ENCODE measurements at regions not wholly inside any gene's neighbourhood (a gene's known extent, or its start where the extent isn't known, plus 50 kb on each side); places are given as distances from the start of the nearest gene placed in this dataset.

DNA sequence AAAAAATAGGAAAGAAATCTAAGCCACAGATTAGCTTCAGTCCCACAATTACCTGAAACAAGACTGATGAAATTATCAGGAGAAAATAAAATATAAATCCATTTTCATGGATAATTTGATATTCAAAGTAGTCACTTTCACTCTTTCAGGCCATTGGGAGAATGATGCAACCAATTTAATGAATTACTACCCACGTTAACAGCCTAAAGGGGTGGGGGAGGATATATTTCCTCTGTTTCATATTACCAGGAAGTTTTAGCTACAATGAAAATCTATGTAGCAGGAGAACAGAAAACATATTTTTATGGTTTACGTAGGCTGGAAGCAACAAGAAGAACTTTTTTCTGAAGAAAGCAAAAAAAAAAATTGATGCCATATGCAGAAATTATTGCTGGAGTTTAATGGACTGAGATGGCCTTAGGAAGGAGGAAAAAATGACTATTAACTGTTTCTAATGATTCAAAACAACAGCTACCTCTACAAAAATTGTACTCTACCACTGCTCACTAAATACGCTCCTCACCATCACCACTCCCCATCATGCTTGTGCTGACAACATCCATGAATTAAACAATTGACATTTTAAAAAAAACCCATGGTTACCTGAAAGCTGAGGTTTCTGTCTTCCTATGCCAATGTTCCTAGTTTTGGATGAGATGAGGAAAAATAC is 100.9 kb downstream of the CXXC4 start:
- H3K36me3 ChIP-seq (ENCODE audit: control insufficient read depth in 2 of 2, insufficient read depth in 2 of 2, low read length in 2 of 2): no peaks in the 10 kb centered on the region
- H3K9me3 ChIP-seq (ENCODE audit: control insufficient read depth in 2 of 2, low read length in 2 of 2): no peaks in the 10 kb centered on the region
- no peak overlapping the region for H3K9ac ChIP-seq (ENCODE audit: low read length in 2 of 2)
- no peak overlapping the region for H3K27ac ChIP-seq (ENCODE audit: low read length)
- no peaks in the 10 kb centered on the region for H3K4me1 ChIP-seq (ENCODE audit: control insufficient read depth, insufficient read depth, low read length)
- H3K4me3 ChIP-seq (ENCODE audit: low read length in 2 of 2): peak overlapping the region in 1 of 2 donors; percentile 0
- no peaks in the 10 kb centered on the region for H3K27me3 ChIP-seq (ENCODE audit: control insufficient read depth in 1 of 2, insufficient read depth in 2 of 2, low read length in 2 of 2)

DNA sequence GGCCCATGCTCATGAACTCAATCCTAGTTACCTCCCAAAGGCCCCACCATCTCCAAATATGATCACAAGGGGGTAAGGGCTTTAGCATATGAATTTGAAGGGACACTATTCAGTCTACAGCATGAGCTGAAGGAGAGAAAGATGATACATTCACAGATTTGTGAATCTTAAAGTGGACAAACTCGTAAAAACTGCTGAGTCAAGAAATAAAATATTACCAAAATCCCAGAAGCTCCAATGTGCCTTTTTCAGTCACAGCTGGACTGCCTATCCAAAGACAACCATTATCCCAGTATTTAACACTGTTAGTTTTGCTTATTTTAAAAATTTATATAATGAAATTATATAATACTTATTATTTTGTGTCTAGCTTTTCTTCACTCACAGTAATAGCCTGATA is 109.0 kb downstream of the CXXC4 start:
- Histone ChIP-seq H3K9me3 (ENCODE audit: control insufficient read depth in 2 of 2, low read length in 2 of 2) (no peaks in the 10 kb centered on the region), H3K4me3 (ENCODE audit: low read length in 2 of 2) (no peak overlapping the region), H3K9ac (ENCODE audit: low read length in 2 of 2) (no peak overlapping the region), H3K4me1 (ENCODE audit: control insufficient read depth, insufficient read depth, low read length) (no peaks in the 10 kb centered on the region), H3K36me3 (ENCODE audit: control insufficient read depth in 2 of 2, insufficient read depth in 2 of 2, low read length in 2 of 2) (no peaks in the 10 kb centered on the region), H3K27me3 (ENCODE audit: control insufficient read depth in 1 of 2, insufficient read depth in 2 of 2, low read length in 2 of 2) (no peaks in the 10 kb centered on the region), H3K27ac (ENCODE audit: low read length) (no peak overlapping the region)

DNA sequence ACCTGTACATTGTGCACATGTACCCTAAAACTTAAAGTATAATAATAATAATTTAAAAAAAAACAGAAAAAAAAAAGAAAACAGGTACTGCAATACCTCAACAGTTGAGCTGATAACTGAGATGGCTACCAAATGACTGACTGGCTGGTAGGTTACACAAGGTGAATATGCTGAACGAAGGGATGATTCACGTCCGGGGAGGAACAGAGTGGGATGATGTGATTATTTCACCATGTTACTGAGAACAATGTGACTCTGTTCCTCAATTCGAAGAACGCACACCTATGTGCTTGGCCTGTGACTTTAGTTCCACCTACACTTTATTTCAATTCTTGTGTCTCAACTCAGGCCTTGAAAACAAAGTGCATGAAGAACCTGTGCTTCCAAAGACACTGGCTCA is 111.7 kb downstream of the CXXC4 start:
- H3K4me1 ChIP-seq (ENCODE audit: control insufficient read depth, insufficient read depth, low read length): no peaks in the 10 kb centered on the region
- no peak overlapping the region for H3K9ac ChIP-seq (ENCODE audit: low read length in 2 of 2)
- no peak overlapping the region for H3K27ac ChIP-seq (ENCODE audit: low read length)
- peaks cover 0 to 2% of the 10 kb centered on the region in 2 donors for H3K9me3 ChIP-seq (ENCODE audit: control insufficient read depth in 2 of 2, low read length in 2 of 2)
- no peaks in the 10 kb centered on the region for H3K36me3 ChIP-seq (ENCODE audit: control insufficient read depth in 2 of 2, insufficient read depth in 2 of 2, low read length in 2 of 2)
- no peak overlapping the region for H3K4me3 ChIP-seq (ENCODE audit: low read length in 2 of 2)
- H3K27me3 ChIP-seq (ENCODE audit: control insufficient read depth in 1 of 2, insufficient read depth in 2 of 2, low read length in 2 of 2): no peaks in the 10 kb centered on the region

DNA sequence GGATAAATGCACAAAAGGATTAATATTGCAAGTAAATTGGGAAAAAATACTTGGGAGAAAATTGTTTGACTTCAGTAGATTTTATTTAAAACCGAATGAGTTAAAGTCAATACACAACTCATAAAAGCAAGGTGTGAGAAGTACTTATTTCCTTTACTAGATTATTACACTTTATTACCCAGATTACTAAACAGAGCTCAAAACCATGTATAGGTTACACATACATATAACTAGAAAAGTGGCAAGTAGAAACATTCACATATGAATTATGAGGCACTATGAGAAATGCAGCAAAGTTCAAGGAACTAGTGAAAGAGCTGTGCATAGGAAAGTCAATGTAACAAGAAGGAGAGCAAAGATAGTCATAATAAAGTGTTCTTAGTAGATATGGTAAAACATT is 113.0 kb downstream of the CXXC4 start:
- Histone ChIP-seq H3K36me3 (ENCODE audit: control insufficient read depth in 2 of 2, insufficient read depth in 2 of 2, low read length in 2 of 2) (no peaks in the 10 kb centered on the region), H3K9me3 (ENCODE audit: control insufficient read depth in 2 of 2, low read length in 2 of 2) (peaks cover 0 to 2% of the 10 kb centered on the region in 2 donors), H3K27me3 (ENCODE audit: control insufficient read depth in 1 of 2, insufficient read depth in 2 of 2, low read length in 2 of 2) (no peaks in the 10 kb centered on the region), H3K27ac (ENCODE audit: low read length) (no peak overlapping the region), H3K4me3 (ENCODE audit: low read length in 2 of 2) (no peak overlapping the region), H3K9ac (ENCODE audit: low read length in 2 of 2) (no peak overlapping the region), H3K4me1 (ENCODE audit: control insufficient read depth, insufficient read depth, low read length) (no peaks in the 10 kb centered on the region)

DNA sequence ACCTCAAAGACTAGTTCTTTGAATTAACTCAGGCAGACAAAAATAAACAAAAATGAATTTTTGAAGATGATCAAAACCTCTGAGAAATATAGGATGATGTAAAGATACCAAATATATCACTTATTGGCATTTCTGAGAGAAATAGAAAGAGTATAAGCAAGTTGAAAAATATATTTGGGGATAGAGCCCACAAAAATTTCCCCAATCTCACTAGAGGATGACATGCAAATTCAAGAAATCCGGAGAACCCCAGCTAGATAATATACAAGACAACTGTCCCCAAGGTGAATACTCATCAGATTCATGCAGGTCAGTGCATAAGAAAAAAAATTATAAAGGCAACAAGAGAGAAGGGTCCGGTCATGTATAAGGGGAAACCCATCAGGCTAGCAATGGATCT is 129.1 kb downstream of the CXXC4 start:
- no peaks in the 10 kb centered on the region for H3K27me3 ChIP-seq (ENCODE audit: control insufficient read depth in 1 of 2, insufficient read depth in 2 of 2, low read length in 2 of 2)
- no peak overlapping the region for H3K4me3 ChIP-seq (ENCODE audit: low read length in 2 of 2)
- H3K27ac ChIP-seq (ENCODE audit: low read length): no peak overlapping the region
- H3K9ac ChIP-seq (ENCODE audit: low read length in 2 of 2): no peak overlapping the region
- H3K36me3 ChIP-seq (ENCODE audit: control insufficient read depth in 2 of 2, insufficient read depth in 2 of 2, low read length in 2 of 2): no peaks in the 10 kb centered on the region
- H3K9me3 ChIP-seq (ENCODE audit: control insufficient read depth in 2 of 2, low read length in 2 of 2): peaks cover 0 to 4% of the 10 kb centered on the region in 2 donors
- no peaks in the 10 kb centered on the region for H3K4me1 ChIP-seq (ENCODE audit: control insufficient read depth, insufficient read depth, low read length)

DNA sequence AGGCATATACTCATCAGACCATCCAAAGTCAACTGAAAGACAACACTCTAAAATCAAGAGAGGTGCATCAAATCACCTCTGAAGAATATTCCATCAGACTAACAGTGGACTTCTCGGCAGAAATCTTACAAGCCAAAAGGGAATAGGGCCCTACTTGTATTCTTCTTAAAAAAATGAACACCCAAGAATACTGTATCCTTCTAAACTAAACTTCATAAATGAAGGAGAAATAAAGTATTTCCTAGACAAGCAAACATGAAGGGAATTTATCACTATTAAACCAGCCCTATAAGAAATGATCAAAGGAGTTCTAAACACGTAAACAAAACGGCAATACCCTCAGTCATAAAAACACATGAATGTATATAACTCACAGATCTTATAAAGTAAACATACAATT is 141.2 kb downstream of the CXXC4 start:
- no peak overlapping the region for H3K9ac ChIP-seq (ENCODE audit: low read length in 2 of 2)
- no peaks in the 10 kb centered on the region for H3K4me1 ChIP-seq (ENCODE audit: control insufficient read depth, insufficient read depth, low read length)
- peaks cover 0 to 9% of the 10 kb centered on the region in 2 donors for H3K9me3 ChIP-seq (ENCODE audit: control insufficient read depth in 2 of 2, low read length in 2 of 2)
- no peaks in the 10 kb centered on the region for H3K27me3 ChIP-seq (ENCODE audit: control insufficient read depth in 1 of 2, insufficient read depth in 2 of 2, low read length in 2 of 2)
- H3K27ac ChIP-seq (ENCODE audit: low read length): no peak overlapping the region
- no peak overlapping the region for H3K4me3 ChIP-seq (ENCODE audit: low read length in 2 of 2)
- H3K36me3 ChIP-seq (ENCODE audit: control insufficient read depth in 2 of 2, insufficient read depth in 2 of 2, low read length in 2 of 2): no peaks in the 10 kb centered on the region

DNA sequence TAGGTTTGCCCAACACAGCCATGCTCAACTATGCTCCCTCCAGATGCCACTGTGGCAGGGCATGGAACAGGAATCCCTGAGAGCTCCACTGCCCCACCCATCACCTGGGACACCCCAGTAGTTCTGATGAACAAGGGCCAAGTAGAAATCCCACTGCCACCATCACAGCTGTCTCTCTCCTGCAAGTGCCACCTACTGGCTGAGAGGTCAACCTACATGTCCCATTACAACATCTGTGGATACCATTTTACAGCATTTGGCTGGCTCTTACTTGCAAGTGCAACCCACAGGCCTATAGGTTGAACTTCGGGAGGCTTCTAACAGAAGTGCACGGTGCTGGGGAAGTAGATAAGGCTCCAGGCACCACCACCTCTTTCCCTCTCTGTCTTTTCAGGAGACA is 142.5 kb downstream of the CXXC4 start:
- Histone ChIP-seq H3K27me3 (ENCODE audit: control insufficient read depth in 1 of 2, insufficient read depth in 2 of 2, low read length in 2 of 2) (no peaks in the 10 kb centered on the region), H3K9ac (ENCODE audit: low read length in 2 of 2) (no peak overlapping the region), H3K4me3 (ENCODE audit: low read length in 2 of 2) (no peak overlapping the region), H3K9me3 (ENCODE audit: control insufficient read depth in 2 of 2, low read length in 2 of 2) (peaks cover 0 to 9% of the 10 kb centered on the region in 2 donors), H3K4me1 (ENCODE audit: control insufficient read depth, insufficient read depth, low read length) (no peaks in the 10 kb centered on the region), H3K36me3 (ENCODE audit: control insufficient read depth in 2 of 2, insufficient read depth in 2 of 2, low read length in 2 of 2) (no peaks in the 10 kb centered on the region), H3K27ac (ENCODE audit: low read length) (no peak overlapping the region)

DNA sequence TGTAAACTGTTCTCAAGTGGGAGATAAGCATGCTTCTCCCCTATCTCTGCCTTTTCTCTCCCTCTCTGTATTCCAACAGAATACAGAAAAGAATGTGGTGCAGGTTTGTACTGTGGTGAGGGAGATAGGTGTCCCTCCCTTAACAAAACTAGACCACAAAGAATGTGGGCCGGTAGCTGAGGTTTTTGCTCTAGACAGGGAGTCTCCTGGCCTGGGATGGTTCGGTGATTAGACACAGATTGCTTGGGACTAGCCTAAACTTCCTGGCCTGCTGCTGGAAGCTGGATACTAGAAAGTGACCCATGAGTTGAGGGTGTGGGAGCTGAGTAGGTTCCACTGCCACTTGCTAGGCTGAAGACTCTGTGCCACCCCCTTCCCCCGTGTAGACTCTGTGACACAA is 143.0 kb downstream of the CXXC4 start:
- peaks cover 0 to 9% of the 10 kb centered on the region in 2 donors for H3K9me3 ChIP-seq (ENCODE audit: control insufficient read depth in 2 of 2, low read length in 2 of 2)
- H3K36me3 ChIP-seq (ENCODE audit: control insufficient read depth in 2 of 2, insufficient read depth in 2 of 2, low read length in 2 of 2): no peaks in the 10 kb centered on the region
- no peak overlapping the region for H3K4me3 ChIP-seq (ENCODE audit: low read length in 2 of 2)
- H3K4me1 ChIP-seq (ENCODE audit: control insufficient read depth, insufficient read depth, low read length): no peaks in the 10 kb centered on the region
- H3K9ac ChIP-seq (ENCODE audit: low read length in 2 of 2): no peak overlapping the region
- no peaks in the 10 kb centered on the region for H3K27me3 ChIP-seq (ENCODE audit: control insufficient read depth in 1 of 2, insufficient read depth in 2 of 2, low read length in 2 of 2)
- H3K27ac ChIP-seq (ENCODE audit: low read length): no peak overlapping the region

DNA sequence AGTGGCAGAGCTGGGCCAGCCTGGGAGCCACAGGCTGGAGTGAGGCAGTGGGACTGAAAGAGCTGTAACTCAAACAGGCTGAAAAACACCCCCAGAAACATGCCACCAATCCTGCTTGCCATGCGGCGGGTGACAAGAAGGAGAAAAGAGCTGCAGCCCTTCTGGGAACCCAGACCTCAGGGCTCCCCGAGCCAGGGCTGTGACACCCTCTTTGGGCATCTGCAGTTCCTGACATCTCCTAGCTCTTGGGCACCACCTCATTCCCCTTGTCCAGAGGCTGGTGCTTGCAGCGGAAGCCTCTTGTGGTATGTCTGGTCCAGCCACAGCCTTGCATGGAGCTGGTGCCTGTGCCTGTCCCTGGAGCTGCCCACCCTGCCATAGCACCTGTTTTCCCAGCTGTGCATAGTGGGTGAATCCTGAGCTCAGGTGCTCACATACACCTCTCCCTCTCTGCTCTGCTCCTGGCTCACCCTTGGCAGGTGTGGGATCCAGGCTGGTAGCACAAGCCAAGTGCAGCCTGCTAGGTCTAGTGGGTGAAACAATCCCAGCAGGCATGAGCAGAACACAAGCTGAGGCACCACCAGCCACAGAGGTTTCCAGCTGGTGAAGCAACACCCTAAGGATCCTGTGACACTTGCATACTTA is 149.0 kb downstream of the CXXC4 start:
- Histone ChIP-seq H3K9ac (ENCODE audit: low read length in 2 of 2) (no peak overlapping the region), H3K27me3 (ENCODE audit: control insufficient read depth in 1 of 2, insufficient read depth in 2 of 2, low read length in 2 of 2) (no peaks in the 10 kb centered on the region), H3K4me1 (ENCODE audit: control insufficient read depth, insufficient read depth, low read length) (no peaks in the 10 kb centered on the region), H3K36me3 (ENCODE audit: control insufficient read depth in 2 of 2, insufficient read depth in 2 of 2, low read length in 2 of 2) (no peaks in the 10 kb centered on the region), H3K9me3 (ENCODE audit: control insufficient read depth in 2 of 2, low read length in 2 of 2) (no peaks in the 10 kb centered on the region), H3K4me3 (ENCODE audit: low read length in 2 of 2) (no peak overlapping the region), H3K27ac (ENCODE audit: low read length) (no peak overlapping the region)

DNA sequence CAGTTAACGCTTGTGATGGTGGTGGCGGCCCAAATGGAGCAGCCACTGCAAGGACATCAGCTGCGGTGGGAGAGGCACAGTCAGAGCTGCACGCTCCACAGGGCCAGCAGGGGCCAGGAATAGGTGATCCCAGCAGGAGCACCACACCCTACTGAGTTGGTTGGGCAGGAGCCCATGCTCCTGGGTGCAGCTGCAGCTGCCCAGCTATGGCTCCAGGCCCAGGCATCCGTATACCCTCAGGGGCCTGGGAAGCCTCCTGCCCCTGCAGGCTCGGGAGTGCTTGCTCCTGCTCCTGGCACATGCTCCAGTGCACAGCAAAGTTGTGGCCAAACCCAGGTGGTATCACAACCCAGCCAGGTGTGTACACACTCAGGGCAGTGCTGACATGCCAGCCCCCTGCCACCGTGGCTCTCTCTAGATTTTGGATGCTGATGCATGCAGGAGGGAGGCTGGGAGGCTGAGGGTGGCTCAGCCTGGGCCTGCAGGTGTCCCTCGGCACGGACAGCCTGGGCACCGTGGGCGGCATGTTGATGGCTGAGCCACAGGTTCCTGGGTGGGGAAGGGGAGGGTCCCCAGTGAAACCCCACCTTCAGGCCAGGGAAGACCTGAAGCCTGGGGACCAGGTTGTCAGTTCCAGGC is 150.2 kb downstream of the CXXC4 start:
- Histone ChIP-seq H3K27ac (ENCODE audit: low read length) (no peak overlapping the region), H3K4me3 (ENCODE audit: low read length in 2 of 2) (no peak overlapping the region), H3K9ac (ENCODE audit: low read length in 2 of 2) (no peak overlapping the region), H3K27me3 (ENCODE audit: control insufficient read depth in 1 of 2, insufficient read depth in 2 of 2, low read length in 2 of 2) (no peaks in the 10 kb centered on the region), H3K9me3 (ENCODE audit: control insufficient read depth in 2 of 2, low read length in 2 of 2) (no peaks in the 10 kb centered on the region), H3K36me3 (ENCODE audit: control insufficient read depth in 2 of 2, insufficient read depth in 2 of 2, low read length in 2 of 2) (no peaks in the 10 kb centered on the region), H3K4me1 (ENCODE audit: control insufficient read depth, insufficient read depth, low read length) (no peaks in the 10 kb centered on the region)

DNA sequence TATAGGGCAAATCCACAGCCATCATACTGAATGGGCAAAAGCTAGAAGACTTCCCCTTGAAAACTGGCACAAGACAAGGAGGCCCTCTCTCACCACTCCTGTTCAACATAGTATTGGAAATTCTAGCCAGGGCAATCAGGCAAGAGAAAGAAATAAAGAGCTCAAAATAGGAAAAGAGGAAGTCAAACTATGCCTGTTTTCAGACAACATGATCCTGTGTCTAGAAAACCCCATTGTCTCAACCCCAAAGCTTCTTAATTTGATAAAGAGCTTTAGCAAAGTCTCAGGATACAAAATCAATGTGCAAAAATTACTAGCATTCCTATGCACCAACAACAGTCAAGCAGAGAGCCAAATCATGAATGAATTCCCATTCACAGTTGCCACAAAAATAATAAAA is 160.3 kb downstream of the CXXC4 start:
- Histone ChIP-seq H3K9ac (ENCODE audit: low read length in 2 of 2) (no peak overlapping the region), H3K4me3 (ENCODE audit: low read length in 2 of 2) (no peak overlapping the region), H3K36me3 (ENCODE audit: control insufficient read depth in 2 of 2, insufficient read depth in 2 of 2, low read length in 2 of 2) (no peaks in the 10 kb centered on the region), H3K27ac (ENCODE audit: low read length) (no peak overlapping the region), H3K27me3 (ENCODE audit: control insufficient read depth in 1 of 2, insufficient read depth in 2 of 2, low read length in 2 of 2) (no peaks in the 10 kb centered on the region), H3K4me1 (ENCODE audit: control insufficient read depth, insufficient read depth, low read length) (no peaks in the 10 kb centered on the region), H3K9me3 (ENCODE audit: control insufficient read depth in 2 of 2, low read length in 2 of 2) (no peaks in the 10 kb centered on the region)

All from stomach smooth muscle (tissue), 2 donors.